Choroid plexus epithelial cell (primary cell): ENCODE measurements at regions not wholly inside any gene's neighbourhood (a gene's known extent, or its start where the extent isn't known, plus 50 kb on each side); places are given as distances from the start of the nearest gene placed in this dataset.
"Not testable (repeated sequence)": the region's sequence is repeated elsewhere in the genome, so short reads cannot be mapped to it uniquely, and the experiment has no call there.

Experiments used
- DNase-seq: peaks from one replicate; pipeline ENCODE4 v3.0.0-alpha.2; 2010; ENCODE audit warnings: low read depth
- H3K4me3 ChIP-seq: 2 replicates; pipeline ENCODE4 v1.5.1; 2011; ENCODE audit warnings: low read depth, mild to moderate bottlenecking, control low read depth, low read length, moderate library complexity
- TF ChIP-seq, protein P1 (sequence below): conservative IDR thresholded peaks from 2 replicates; pipeline ENCODE4 v1.5.1; 2011; ENCODE audit warnings: low read depth, mild to moderate bottlenecking, control low read depth, inconsistent platforms, low read length, moderate library complexity

DNA sequence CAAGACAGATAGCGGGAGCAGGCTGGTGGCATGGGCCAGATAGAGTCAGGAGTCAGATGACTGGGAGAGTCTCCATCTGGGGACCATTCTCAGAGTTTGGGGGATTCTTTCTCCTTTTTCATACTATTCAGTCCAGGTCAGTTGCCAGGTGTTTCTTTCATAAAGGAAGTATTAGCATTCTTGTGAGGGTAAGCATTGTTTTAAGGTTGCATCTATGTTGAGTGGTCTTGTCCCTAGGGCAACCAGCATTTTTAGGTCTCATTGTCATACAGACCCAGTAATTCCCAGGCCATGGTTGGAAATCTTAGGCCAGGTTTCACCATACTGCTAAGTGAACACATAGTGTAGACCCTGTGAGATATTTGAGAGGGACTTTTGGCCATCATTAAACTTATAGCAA lies 122.3 kb upstream of the POC5 start:
- no peak overlapping the region for H3K4me3 ChIP-seq
- DNase-seq = no peak
- TF ChIP-seq, protein P1, sequence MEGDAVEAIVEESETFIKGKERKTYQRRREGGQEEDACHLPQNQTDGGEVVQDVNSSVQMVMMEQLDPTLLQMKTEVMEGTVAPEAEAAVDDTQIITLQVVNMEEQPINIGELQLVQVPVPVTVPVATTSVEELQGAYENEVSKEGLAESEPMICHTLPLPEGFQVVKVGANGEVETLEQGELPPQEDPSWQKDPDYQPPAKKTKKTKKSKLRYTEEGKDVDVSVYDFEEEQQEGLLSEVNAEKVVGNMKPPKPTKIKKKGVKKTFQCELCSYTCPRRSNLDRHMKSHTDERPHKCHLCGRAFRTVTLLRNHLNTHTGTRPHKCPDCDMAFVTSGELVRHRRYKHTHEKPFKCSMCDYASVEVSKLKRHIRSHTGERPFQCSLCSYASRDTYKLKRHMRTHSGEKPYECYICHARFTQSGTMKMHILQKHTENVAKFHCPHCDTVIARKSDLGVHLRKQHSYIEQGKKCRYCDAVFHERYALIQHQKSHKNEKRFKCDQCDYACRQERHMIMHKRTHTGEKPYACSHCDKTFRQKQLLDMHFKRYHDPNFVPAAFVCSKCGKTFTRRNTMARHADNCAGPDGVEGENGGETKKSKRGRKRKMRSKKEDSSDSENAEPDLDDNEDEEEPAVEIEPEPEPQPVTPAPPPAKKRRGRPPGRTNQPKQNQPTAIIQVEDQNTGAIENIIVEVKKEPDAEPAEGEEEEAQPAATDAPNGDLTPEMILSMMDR = no peak

GRCh38 chr5:75837258-75837841 lies 120.1 kb upstream of the POC5 start:
- TF ChIP-seq, protein P1 = no peak
- no peak overlapping the region for H3K4me3 ChIP-seq

DNA sequence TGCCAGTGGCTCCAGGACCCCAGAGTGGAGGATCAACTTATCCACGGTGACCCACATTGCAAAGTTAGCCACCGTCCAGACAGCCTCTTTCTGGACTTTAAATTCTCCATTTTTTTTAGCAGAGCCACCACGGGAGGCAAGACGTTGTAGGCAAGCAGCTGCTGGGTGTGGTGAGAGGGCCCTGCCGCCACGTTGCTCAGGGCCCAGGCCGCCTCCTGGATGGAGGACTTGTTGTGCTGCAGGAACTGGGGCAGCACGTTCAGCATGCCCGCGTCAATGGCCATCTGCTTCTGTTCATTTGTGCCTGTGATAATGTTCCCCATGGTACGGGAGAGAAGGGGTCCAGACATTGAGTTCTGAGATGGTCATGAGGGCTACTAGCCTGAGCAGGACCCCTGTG lies 114.3 kb upstream of the POC5 start:
- no peak overlapping the region for H3K4me3 ChIP-seq
- no peak for DNase-seq
- TF ChIP-seq, protein P1 = no peak

More at GRCh38 chr5:75837258-75837841, 120.1 kb upstream of the POC5 start:
- DNase-seq = no peak

- TF ChIP-seq, protein P1 = no peak
- no peak overlapping the region for H3K4me3 ChIP-seq
- DNase-seq = no peak
Measured at GRCh38 chr5:75828029-75828428, 110.8 kb upstream of the POC5 start.

- no peak overlapping the region for H3K4me3 ChIP-seq
- TF ChIP-seq, protein P1 = no peak
- no peak for DNase-seq
Measured at GRCh38 chr5:75824323-75824722, 107.1 kb upstream of the POC5 start.

- no peak overlapping the region for H3K4me3 ChIP-seq
- no peak for DNase-seq
- TF ChIP-seq, protein P1 = no peak
Measured at GRCh38 chr5:75823811-75824210, 106.6 kb upstream of the POC5 start.

- H3K4me3 ChIP-seq = no peak overlapping the region
- TF ChIP-seq, protein P1 = no peak
- DNase-seq = no peak
Measured at GRCh38 chr5:75818661-75819060, 101.4 kb upstream of the POC5 start.

GRCh38 chr5:75799695-75800094 lies 82.5 kb upstream of the POC5 start:
- H3K4me3 ChIP-seq, DNase-seq: not testable (repeated sequence)

DNA sequence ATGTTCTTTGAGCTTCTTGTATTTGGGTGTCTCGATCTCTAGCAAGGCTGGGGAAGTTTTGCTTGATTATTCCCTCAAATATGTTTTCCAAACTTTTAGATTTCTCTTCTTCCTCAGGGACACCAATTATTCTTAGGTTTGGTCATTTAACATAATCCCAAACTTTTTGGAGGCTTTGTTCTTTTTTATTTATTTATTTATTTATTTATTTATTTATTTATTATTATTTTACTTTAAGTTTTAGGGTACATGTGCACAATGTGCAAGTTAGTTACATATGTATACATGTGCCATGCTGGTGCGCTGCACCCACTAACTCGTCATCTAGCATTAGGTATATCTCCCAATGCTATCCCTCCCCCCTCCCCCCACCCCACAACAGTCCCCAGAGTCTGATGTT lies 52.1 kb upstream of the POC5 start:
- DNase-seq, H3K4me3 ChIP-seq: not testable (repeated sequence)
